NCI-H146 treated with DMSO at 0.1 percent for 48 hours (cell line): ENCODE measurements at regions not wholly inside any gene's neighbourhood (a gene's known extent, or its start where the extent isn't known, plus 50 kb on each side); places are given as distances from the start of the nearest gene placed in this dataset.

ENCODE experiments used
- DNase-seq: peaks from one replicate; lab custom pipeline; 2025; ENCODE audit not compliant: unreplicated experiment; lab: John Stamatoyannopoulos, UW

DNA sequence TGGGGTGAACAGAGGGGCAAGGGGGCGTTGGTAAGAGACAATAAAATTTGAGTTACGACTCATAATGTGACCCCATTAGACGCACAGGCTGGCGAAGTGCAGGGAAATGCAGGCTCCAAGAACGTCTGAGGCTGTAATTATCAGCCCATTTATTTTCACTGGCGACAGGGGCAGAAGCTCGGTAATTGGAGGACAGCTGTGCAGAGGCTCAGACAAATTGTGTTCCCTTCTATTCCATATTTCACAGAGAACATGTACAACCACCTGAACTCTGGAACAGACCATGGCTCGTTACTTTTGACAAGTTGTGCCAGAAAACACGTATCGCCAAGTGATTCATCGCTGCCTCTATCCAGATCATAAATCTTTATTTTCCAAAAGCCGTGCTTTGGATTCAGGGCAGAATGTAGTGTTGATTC lies 137.3 kb upstream of the FRMD4A start:
- peak; percentile 53 for DNase-seq

DNA sequence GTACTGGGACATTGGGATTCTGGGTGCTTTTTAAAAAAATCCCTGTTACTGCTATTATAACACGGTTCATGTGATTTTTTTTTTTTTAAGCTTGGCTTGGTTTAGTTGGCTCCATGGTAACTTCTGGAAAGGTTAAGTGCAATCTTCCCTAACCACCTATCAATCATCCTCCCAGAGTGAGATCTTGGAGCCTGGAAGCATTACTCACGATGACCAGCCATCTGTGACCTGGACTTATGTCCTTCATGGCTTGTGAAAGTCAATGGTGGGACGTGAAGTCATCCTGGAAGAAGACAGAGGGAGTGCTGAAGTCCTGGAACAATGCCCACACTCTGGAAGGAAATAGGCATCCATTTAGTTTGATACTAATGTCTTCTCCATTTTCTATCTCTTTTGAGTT lies 135.5 kb upstream of the FRMD4A start:
- no peak for DNase-seq

DNA sequence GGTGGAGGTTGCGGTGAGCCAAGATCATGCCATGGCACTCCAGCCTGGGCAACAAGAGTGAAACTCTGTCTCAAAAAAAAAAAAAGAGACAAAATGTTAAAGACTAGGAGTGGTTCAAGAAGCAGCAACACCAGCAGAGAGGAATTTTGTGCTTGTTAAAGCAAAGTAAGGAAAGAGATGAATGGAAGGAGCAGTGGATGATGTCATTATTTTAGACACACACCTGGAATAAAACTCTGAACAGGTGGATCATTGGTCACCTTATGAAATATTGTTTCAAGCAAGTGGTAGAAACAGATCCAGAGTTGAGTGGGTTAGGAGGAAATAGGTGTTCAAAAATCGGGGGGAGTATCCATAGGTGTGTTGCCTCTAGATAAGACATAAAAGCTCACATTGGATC lies 129.7 kb upstream of the FRMD4A start:
- no peak for DNase-seq

DNA sequence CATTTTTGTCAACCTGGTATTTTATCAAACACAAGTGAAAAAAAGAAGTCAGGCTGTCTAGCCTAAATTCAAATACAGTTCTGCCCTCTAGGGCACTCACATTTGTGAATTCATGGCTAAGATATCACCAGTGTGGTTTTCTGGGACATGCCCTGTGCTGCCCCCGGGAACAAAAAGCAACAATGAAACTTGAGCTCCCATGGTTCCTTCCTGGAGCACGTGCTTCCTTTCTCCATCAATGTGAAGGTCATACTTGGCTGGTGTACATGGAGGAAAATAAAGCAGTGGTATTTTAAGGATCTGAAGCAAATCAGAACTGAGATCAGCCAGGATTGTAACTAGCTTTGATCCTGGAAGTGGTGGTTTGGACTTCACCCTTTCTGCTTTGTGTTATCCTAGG lies 128.9 kb upstream of the FRMD4A start:
- no peak for DNase-seq

DNA sequence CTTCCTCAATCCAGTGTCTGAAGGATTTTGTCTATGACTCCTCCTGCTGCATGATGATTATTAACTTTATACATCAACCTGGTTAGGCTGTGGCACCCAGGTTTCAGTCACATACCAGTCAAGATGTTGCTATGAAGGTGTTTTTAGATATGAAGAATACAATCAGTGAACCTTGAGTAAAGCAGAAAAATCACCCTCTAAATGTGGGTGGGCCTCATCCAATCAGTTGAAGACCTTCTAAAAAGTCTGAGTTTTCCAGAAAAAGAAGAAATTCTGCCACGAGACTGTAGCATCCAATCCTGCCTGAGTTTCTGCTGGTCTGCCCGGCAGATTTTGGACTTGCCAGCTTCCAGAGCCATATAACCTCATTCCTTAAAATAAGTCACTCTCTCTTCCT lies 126.1 kb upstream of the FRMD4A start:
- DNase-seq = no peak

DNA sequence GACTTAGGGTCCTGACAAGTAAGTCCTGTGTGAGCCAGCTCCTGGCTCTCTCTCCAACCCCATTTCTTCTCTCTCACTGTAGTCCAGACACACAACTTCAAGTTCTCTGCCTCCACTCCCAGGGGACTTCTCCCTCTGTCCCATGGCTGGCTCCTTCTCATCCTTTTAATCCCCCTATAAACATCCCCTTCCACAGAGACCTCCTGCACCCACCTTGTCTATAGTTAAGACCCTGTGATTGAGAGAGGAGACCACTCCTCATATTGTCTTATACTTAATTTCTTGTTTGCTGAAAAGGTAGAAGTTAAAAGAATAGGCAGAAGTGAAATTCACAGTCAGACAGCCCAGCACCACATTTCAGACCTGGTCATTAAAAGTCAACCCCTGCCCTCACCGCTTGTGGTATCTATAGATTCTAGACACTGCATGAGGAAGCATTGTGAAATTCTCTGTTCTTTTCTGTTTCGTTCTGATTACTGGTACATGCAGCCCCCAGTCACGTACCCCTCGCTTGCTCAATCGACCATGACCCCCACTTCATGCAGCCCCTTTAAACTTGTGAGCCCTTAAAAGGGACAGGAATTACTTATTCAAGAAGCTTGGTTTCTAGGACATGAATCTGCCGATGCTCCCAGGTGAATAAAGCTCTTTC lies 125.6 kb upstream of the FRMD4A start:
- DNase-seq = no peak

DNA sequence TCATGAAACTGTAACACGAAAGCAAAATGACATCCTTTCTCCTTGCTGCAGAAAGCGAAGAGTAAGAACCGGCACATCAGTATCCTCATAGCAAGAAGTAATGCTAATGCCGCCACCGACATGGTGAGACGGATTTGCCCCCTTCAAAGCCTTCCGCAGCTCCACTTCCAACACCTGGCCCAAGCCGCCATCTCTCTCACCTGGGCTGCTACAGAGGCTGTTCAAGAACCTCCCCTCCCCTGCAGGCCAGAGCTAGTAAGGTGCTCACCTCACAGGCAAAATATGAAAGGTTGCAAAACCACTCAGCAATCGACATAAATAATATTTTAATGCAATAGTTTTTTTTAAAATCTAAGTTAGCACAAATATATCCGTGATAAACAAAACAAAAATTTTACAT lies 123.9 kb upstream of the FRMD4A start:
- DNase-seq = no peak

DNA sequence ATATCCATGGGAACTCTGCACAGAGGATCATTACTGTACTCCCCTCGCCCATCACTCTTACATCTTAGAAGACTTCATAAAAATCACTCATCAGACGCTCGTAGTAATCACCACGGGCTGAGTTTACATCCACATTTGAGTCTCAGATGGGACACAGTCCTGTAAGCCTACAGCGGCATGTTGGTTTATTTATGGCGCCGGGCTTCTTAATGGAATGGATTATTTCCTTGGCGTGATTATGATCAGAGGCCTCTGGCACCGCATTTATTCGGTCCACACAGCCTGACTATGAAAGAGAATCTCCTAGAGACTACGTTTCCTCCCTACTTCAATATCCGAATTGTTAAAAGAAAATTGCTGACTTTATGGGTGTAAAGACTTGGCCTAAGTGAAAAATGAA lies 123.5 kb upstream of the FRMD4A start:
- DNase-seq = no peak

DNA sequence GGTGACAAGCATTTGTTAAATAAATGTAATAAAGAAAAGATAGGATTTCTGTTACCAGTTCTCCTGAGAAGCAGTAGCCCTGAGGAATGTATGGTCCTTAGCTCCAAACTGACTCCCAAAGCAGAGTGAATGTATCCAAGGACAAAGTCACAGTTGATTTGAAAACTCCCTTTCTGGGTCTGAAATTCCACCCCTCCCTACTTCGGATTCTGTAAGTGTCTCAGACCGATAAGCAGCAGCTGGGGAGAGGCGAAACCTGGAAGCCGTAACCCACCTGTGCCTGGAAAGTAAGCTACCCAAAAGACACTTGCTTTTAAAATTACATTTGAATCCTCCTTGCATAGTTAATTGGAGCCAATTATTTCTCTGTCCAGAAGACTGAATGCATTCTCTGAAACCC lies 122.9 kb upstream of the FRMD4A start:
- DNase-seq = no peak

DNA sequence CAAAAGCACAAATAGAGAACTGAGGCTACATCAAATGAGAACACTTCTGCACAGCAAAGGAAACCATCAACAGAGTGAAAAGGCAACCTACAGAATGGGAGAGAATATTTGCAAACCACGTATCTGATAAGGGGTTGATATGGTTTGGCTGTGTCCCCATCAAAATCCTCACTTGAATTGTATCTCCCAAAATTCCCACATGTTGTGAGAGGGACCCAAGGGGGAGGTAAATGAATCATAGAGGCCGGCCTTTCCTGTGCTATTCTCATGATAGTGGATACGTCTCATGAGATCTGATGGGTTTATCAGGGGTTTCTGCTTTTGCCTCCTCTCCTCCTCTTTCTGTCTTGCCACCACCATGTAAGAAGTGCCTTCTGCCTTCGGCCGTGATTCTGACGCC lies 120.6 kb upstream of the FRMD4A start:
- no peak for DNase-seq

DNA sequence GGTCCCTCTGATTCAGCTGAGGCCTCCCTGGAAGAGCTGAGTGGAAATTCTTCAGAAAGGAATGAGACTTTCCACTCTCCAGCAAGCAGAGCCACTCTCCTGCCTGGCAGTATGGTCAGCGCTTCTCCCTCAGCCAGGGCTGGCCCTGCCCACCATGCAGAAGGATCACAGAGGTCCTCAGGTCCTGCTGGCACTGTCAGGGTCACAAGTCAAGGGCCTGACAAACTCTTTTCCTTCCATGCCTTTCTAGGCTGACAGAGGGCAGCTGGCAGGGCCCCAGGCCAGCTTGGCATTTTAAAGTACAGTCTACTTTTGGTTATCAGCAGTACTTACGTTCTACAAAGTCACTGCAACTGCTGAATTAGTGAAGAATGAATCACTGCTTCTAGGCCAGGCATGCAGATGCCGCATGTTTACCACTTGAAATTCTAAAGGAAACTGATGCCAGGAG lies 119.3 kb upstream of the FRMD4A start:
- no peak for DNase-seq

DNA sequence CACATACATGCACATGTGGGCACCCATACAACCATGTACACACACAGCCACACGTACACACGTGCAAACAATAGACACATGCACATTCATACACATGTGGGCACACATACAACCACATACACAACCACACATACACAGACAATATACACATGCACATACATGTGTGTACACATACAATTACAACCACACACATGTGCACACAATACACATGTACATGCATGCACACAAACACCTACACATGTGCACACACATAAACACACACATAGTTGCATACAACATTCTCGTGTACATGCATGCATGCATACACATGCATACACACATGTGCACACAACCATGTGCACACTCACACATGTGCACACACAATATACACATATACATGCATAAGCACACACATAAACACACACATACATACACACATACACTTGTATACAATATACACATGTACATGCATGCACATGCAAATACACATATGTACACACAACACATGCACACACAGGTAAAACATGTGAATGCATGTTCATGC lies 118.6 kb upstream of the FRMD4A start:
- no peak for DNase-seq

DNA sequence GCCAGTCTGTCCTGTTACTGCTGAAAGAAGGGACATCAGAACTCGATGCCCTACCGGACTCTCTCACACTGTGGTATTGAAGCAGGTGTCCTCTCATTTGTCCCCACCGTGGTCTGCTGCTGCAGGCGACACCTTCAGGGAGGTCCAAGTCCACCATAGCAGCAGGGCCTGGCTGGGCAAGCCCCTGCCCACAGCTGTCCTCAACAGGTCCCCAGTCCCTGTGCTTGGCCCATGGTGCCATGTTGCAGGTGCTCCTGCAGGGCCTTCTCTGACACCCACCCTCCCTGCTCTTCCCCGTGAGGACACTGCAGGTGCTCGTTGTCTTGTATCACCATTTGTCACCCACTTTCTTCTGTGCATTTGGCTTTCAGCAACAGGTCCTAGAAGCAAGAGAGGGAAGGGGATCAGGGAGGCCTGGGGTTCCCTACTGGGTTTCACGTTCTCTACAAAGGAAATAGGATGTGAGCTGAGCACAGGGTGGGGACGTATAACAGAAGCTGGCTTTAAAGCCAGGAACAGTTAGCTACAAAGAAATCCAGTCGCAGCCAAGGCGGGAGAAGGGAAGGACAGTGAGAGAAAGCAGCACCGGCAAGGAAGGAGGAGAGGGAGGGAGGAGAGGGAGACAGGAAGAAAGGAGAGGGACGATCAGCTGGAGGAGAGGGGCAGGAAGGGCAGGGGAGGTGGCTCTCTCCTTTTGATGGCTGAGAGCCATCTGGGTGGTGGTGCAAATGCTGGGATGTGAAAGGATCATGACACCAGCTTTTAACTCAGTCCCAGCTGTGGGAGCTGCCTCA lies 117.7 kb upstream of the FRMD4A start:
- no peak for DNase-seq

DNA sequence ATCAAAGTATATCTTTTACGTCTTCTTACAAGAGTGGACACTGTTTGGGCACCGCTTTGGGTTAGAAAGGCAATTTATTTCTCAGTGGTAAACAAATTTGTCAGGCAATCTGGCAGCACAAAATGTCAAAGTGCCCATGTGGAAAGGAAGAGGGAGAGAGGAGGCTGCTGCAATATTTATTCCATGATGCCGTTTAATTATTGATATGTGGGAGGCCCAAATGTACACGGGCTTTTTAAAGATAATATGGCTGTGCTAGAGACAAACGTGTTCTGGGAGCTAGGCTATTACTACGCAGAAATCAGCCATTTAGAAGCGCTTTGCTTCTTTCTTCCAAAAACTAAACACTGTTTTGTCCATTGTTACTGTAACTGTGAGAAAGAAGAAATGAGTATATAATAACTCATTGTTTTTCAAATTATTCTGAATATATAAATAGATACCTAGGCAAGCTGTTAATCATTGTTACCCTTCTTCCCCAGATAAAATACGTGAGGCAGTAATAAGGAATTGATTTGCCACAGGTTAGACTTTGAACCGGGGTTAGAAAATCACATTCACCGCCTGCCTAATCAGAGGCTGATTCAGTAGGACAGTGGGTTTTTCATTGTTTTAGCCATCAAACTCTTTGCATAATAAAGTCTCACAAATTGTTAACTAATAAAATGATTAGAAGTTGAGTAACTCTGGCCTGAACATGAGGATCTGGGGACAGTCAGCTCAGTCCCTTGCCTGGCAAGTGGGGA lies 116.5 kb upstream of the FRMD4A start:
- no peak for DNase-seq

DNA sequence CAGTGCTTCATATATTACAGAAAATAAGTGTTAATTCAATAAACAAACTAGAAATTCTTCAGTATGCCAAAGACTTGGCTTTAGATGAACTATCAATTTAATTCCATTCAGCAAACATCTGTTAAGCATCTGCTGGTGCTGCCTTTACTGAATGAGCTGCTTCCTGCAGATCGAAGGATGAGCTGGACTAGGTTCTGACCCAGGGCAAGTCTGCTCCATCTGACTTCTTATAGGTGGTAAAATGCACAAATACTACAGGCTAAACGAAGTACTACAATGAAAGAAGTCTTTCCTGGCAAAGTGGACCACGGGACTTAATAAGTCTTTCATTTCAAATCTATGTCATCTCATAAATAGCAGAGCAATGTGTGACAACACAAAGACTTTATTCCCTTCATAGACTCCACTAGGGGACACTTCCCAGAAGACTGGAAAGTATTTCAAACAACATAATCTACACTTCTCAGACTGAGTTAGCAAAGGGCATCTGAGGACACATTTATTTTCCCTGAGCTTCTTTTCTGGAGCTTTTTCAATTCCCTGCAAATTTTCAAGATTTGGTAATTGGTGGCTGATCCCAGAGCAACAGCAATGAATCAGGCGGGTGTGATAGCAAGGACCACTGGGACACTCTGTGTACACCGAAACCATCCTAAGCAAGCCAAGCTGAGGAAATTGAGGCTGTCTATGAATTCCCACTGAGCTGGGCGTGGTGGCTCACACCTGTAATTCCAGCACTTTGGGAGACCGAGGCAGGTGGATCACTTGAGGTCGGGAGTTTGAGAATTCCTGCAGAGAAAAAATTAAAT lies 108.9 kb upstream of the FRMD4A start:
- no peak for DNase-seq

DNA sequence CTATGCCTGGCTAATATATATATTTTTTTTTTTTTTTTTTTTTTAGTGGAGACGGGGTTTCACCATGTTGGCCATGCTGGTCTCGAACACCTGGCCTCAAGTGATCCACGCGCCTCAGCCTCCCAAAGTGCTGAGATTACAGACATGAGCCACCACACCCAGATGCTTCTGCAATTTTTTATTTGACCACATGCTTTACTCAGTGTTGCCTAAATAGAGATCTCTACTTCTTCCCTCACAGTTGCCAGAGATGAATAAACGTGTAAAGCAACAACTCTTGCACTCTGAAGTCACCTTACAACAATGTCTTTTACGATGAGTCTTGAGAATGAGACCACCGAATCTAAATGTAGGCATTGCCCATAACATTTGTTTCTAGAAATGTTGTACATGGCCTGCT lies 107.9 kb upstream of the FRMD4A start:
- DNase-seq = no peak

DNA sequence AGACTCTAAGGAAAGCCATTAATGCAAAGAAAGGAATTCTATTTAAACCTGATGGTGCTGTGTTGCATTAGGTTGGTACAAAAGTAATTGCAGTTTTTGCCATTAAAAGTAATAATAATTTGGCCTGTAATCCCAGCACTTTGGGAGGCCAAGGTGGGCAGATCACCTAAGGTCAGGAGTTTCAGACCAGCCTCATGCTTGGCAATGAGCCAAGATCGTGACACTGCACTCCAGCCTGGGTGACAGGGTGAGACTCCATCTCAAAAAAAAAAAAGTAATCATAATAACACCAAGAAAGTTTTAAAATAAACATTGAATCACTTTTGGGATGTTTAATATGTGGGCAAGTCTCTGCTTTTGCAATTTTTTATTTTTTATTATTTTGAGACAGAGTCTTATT lies 107.3 kb upstream of the FRMD4A start:
- no peak for DNase-seq

DNA sequence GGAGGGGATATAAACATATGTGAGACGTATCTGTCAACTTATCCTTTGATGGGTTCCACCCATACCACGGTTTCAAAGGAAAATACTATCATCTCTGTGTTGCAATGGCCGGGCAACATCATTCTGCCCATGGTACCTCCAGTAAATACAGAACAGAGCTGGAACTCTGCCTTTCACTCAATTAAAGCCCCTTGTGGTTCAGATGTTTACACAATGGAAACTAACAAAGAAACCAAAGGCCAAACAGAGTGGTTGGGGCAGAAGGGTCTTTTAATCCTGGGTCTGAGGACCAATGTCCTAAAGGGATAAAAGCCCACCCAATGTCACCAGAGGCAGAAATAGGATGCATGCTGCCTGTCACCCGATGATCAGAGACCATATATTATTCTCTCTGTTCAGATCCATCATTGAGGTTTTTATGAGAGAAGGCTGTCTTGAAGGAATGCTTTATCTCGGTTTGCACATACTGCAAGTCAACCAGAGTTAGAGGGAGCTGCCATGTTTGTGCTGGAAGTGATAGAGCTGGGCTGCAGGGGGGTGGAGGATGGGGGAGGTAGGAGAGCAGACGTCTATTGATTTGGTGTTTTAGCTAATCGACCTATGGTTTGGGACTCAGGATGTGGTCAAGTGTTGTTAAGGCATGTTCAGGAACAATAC lies 105.4 kb upstream of the FRMD4A start:
- no peak for DNase-seq

DNA sequence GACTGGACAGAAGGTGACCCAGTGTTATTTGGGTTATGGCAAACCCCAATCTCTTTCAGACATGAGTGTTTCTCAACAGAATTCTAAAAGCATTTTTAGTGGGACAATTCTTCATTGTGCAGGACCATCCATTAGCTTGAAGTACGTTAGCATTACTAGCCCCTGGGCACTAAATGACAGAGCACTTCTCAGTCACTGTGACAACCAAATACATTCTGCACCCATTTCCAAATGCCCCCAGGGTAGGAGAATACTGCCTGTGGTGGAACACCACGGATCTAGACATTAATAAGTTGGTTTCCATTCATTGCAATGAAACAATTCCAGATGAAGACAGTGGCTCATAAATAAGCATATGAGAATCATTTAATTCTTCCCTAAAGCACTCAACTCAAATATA lies 102.4 kb upstream of the FRMD4A start:
- peak; percentile 84 for DNase-seq

DNA sequence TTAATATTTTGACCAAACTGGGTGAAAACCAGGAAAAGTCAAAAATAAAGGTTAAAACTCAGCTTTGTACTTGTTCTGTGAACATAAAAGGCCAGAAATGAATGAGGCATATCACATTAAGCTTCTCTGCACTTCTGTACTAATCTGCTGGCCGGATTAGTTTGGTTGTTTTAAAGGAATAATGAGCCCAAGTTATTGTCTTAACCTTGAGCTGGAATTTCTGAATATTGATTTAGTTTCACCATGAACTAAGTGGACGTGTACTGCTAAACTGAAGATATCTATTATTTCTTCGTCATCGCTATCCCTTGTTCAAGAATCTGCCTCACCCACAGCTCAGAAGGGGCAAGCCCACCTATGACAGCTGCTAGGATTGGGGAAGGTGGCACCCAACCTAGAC lies 101.1 kb upstream of the FRMD4A start:
- no peak for DNase-seq
